ENCODE measurements at regions not wholly inside any gene's neighbourhood (a gene's known extent, or its start where the extent isn't known, plus 50 kb on each side); places are given as distances from the start of the nearest gene placed in this dataset.

DNA sequence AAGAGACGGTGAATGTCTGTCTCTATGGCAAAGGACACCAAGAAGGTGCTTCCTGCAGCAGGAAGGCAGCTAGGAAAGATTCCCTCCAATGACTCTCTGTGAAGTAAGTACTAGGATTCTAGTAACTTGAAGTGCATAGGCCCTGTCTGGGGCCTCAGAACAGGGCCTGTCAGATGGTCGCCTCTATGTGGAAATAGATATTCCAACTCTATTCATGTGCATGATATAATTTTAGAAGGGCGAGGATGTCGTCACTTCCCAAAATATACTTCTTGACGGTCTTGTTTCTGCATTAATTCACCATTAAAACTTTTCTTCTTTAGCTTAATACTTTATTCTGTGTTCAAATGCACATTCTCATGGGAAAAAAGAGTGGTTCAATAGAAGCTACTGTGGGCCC is 167.0 kb downstream of the TLE3 start:
- TF ChIP-seq EP300 (IDR thresholded peaks at IDR 0.05) (no peak), POLR2AphosphoS5 (IDR thresholded peaks at IDR 0.05) (no peak)
- TF ChIP-seq, protein P1, sequence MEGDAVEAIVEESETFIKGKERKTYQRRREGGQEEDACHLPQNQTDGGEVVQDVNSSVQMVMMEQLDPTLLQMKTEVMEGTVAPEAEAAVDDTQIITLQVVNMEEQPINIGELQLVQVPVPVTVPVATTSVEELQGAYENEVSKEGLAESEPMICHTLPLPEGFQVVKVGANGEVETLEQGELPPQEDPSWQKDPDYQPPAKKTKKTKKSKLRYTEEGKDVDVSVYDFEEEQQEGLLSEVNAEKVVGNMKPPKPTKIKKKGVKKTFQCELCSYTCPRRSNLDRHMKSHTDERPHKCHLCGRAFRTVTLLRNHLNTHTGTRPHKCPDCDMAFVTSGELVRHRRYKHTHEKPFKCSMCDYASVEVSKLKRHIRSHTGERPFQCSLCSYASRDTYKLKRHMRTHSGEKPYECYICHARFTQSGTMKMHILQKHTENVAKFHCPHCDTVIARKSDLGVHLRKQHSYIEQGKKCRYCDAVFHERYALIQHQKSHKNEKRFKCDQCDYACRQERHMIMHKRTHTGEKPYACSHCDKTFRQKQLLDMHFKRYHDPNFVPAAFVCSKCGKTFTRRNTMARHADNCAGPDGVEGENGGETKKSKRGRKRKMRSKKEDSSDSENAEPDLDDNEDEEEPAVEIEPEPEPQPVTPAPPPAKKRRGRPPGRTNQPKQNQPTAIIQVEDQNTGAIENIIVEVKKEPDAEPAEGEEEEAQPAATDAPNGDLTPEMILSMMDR (IDR thresholded peaks at IDR 0.05): no peak

Data from gastroesophageal sphincter (tissue), 3 donors.